ENCODE measurements at regions not wholly inside any gene's neighbourhood (a gene's known extent, or its start where the extent isn't known, plus 50 kb on each side); places are given as distances from the start of the nearest gene placed in this dataset.
"Not testable (repeated sequence)": the region's sequence is repeated elsewhere in the genome, so short reads cannot be mapped to it uniquely, and the experiment has no call there.

DNA sequence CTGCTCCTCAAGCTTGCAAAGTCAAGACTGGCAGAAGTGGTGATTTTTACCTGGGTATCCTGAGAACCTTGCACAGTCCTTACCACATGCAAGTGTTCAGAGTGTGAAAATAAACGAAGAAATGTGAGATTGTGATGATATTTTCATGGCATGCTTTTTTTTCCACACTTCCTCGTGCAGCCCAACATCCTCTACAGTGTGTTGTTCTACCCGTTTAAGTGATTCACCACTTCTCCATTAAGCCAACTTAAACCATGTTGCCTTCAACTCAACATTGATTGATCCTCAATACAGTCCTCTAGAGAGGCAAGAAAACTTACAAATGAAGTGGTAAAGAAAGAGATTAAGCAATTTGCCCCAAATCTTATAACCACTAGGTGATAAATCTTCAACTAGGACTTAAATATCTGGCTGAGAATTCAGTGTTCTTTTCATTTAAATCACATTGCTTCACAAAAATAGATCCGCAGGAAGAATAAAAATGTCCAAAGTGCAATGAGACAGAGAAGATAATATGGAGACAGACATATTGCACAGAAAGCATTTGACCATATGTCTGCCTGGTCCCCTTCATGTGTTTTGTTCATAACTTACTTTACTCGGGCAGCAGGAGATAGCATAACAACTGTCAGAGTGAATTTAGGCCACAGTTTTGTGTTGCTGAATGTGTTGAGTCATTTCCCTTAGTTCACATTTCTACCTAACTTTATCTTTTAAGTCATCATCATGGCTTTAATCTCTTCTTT, 75.8 kb upstream of the PARP8 start:
- TF ChIP-seq EZH2 (IDR thresholded peaks at IDR 0.05; ENCODE audit: low read length); CTCF (optimal IDR thresholded peaks at IDR 0.05 in 1 of 3, IDR thresholded peaks at IDR 0.05 in 1 of 3, conservative IDR thresholded peaks at IDR 0.05 in 1 of 3; ENCODE audit: extremely low read depth in 1 of 3, insufficient read depth in 2 of 3, low read length in 3 of 3): not testable (repeated sequence)

Measured in keratinocyte (primary cell).